ENCODE measurements at regions not wholly inside any gene's neighbourhood (a gene's known extent, or its start where the extent isn't known, plus 50 kb on each side); places are given as distances from the start of the nearest gene placed in this dataset.

GRCh38 chr2:31770741-31771140 lies 190.0 kb upstream of the SRD5A2 start:
- TF ChIP-seq, protein P1, sequence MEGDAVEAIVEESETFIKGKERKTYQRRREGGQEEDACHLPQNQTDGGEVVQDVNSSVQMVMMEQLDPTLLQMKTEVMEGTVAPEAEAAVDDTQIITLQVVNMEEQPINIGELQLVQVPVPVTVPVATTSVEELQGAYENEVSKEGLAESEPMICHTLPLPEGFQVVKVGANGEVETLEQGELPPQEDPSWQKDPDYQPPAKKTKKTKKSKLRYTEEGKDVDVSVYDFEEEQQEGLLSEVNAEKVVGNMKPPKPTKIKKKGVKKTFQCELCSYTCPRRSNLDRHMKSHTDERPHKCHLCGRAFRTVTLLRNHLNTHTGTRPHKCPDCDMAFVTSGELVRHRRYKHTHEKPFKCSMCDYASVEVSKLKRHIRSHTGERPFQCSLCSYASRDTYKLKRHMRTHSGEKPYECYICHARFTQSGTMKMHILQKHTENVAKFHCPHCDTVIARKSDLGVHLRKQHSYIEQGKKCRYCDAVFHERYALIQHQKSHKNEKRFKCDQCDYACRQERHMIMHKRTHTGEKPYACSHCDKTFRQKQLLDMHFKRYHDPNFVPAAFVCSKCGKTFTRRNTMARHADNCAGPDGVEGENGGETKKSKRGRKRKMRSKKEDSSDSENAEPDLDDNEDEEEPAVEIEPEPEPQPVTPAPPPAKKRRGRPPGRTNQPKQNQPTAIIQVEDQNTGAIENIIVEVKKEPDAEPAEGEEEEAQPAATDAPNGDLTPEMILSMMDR (IDR thresholded peaks at IDR 0.05): no peak
- no peak for TF ChIP-seq EZH2phosphoT487 (IDR thresholded peaks at IDR 0.05)
